Karpas-422 (cell line): ENCODE measurements at regions not wholly inside any gene's neighbourhood (a gene's known extent, or its start where the extent isn't known, plus 50 kb on each side); places are given as distances from the start of the nearest gene placed in this dataset.
"Not testable (repeated sequence)": the region's sequence is repeated elsewhere in the genome, so short reads cannot be mapped to it uniquely, and the experiment has no call there.

Source experiments
- DNase-seq: peaks from one replicate; pipeline ENCODE4 v3.0.0-alpha.2; 2015
- H2AFZ ChIP-seq: fragments of 200-600 bp; sonication (generic); 2 replicates; pipeline ENCODE4 v1.6.1; 2014; ENCODE audit warnings: antibody characterized with exemption, low read length, mixed read lengths
- H3K27ac ChIP-seq: fragments of 200-600 bp; sonication (generic); 2 replicates; pipeline ENCODE4 v1.5.1; 2014; ENCODE audit warnings: mild to moderate bottlenecking, low read length, moderate library complexity
- H3K27me3 ChIP-seq: fragments of 200-600 bp; sonication (generic); 2 replicates; pipeline ENCODE4 v1.6.1; 2014; ENCODE audit warnings: low read length, mixed read lengths
- H3K36me3 ChIP-seq: fragments of 200-600 bp; sonication (generic); 2 replicates; pipeline ENCODE4 v1.6.1; 2014; ENCODE audit warnings: low read length, mixed read lengths; ENCODE audit not compliant: insufficient read depth
- H3K4me1 ChIP-seq: fragments of 200-600 bp; sonication (generic); 2 replicates; pipeline ENCODE4 v1.6.1; 2014; ENCODE audit warnings: mild to moderate bottlenecking, low read length, mixed read lengths
- H3K4me2 ChIP-seq: fragments of 200-600 bp; sonication (generic); 2 replicates; pipeline ENCODE4 v1.6.1; 2014; ENCODE audit warnings: low read length, low read depth, mild to moderate bottlenecking; ENCODE audit not compliant: poor library complexity, severe bottlenecking
- H3K4me3 ChIP-seq: fragments of 200-600 bp; sonication (generic); 2 replicates; pipeline ENCODE4 v1.5.1; 2014; ENCODE audit warnings: mild to moderate bottlenecking, antibody characterized with exemption, low read length, mixed read lengths
- H3K79me2 ChIP-seq: fragments of 200-600 bp; sonication (generic); 2 replicates; pipeline ENCODE4 v1.6.1; 2014; ENCODE audit warnings: mild to moderate bottlenecking, low read length, mixed read lengths
- H3K9ac ChIP-seq: fragments of 200-600 bp; sonication (generic); 2 replicates; pipeline ENCODE4 v1.6.0; 2014; ENCODE audit warnings: low read length
- H3K9me2 ChIP-seq: fragments of 200-600 bp; sonication (generic), shearing (Covaris generic); replicated peaks from 2 replicates; pipeline ENCODE4 v1.6.0; 2014; ENCODE audit warnings: mild to moderate bottlenecking, low read length, moderate library complexity; ENCODE audit not compliant: insufficient read depth
- H3K9me3 ChIP-seq: fragments of 300-700, 200-600 bp; sonication (generic); 2 replicates; pipeline ENCODE4 v1.6.1; 2014; ENCODE audit warnings: low read length, mixed read lengths
- H4K20me1 ChIP-seq: fragments of 200-600 bp; sonication (generic); 2 replicates; pipeline ENCODE4 v1.6.1; 2014; ENCODE audit warnings: mild to moderate bottlenecking, antibody characterized with exemption, low read length, low read depth; ENCODE audit not compliant: insufficient read depth

DNA sequence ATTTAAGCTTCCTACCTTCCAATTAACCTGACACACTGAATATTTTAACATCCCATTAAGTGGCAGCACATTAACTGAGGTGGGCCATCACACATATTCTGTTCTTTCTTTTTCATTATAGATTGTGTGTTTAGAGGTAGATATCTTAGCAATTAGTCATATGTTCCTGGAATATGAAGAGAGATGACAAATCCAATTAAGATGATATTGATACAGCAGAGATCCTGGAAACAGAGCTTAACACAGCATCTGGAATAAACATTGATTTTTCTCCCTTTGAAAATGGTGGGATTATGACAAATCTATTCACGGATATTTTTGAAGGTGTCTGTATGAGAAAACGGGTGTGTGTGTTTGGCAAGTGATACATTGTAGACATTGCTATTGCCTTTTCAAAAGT is 448.0 kb downstream of the CDH10 start:
- Histone ChIP-seq H4K20me1 (no peaks in the 10 kb centered on the region), H3K9me2 (no peaks in the 10 kb centered on the region), H3K79me2 (no peaks in the 10 kb centered on the region), H2AFZ (no peak overlapping the region), H3K36me3 (no peaks in the 10 kb centered on the region), H3K27me3 (no peaks in the 10 kb centered on the region), H3K4me2 (no peak overlapping the region), H3K9ac (no peak overlapping the region), H3K4me3 (no peak overlapping the region), H3K9me3 (peaks cover 8% of the 10 kb centered on the region; the same call in 1 of the 2 replicates), H3K4me1 (no peaks in the 10 kb centered on the region), H3K27ac (no peak overlapping the region)
- DNase-seq = no peak

DNA sequence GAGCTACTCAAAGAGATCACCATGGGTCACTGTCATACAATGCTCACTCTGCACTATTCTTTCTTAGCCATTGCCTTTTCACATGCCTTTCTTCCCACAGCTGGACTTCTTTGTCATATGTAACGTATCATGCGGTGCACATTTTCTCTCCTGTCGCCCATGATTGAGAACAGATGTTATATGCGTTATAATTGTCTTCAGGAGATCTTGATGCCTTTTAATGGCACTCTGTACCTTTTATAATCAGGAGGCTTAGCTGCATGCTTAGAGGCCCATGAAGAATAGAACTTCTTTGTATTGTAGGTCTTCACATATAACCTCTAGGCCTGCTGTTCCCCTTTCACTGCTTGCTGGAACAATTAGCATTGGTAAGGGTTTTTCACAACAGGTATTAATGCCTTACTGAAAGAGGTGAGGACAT is 436.1 kb downstream of the CDH10 start:
- Histone ChIP-seq H3K27me3 (no peaks in the 10 kb centered on the region), H3K27ac (no peak overlapping the region), H2AFZ (no peak overlapping the region), H3K4me2 (no peak overlapping the region), H3K9me2 (no peaks in the 10 kb centered on the region), H4K20me1 (no peaks in the 10 kb centered on the region), H3K79me2 (no peaks in the 10 kb centered on the region), H3K4me1 (no peaks in the 10 kb centered on the region), H3K4me3 (no peak overlapping the region), H3K9ac (no peak overlapping the region), H3K9me3 (peaks cover 20% of the 10 kb centered on the region), H3K36me3 (no peaks in the 10 kb centered on the region)
- no peak for DNase-seq

DNA sequence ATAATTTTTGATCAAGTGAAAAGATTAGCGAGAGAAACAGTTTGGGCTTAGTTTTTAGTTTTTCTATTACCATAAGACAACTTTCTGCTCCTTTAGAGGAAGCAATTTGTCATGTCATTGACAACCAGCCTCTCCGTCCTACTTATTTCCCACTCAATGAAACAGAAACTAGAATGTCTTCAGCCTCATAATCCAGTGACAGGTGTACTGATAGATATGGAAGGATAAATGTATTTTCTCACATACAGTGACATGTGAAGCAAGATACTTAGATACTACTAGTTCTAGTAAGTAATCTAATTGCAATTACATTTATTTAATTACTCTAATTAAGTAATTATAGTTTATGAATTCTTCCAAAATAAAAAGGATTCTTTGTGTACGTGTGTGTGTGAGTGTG is 429.7 kb downstream of the CDH10 start:
- no peaks in the 10 kb centered on the region for H3K36me3 ChIP-seq
- peaks cover 3% of the 10 kb centered on the region; the same call in 1 of the 2 replicates for H3K9me3 ChIP-seq
- no peak overlapping the region for H3K4me3 ChIP-seq
- H3K27ac ChIP-seq = no peak overlapping the region
- no peaks in the 10 kb centered on the region for H3K4me1 ChIP-seq
- H3K4me2 ChIP-seq = no peak overlapping the region
- H3K9me2 ChIP-seq = no peaks in the 10 kb centered on the region
- DNase-seq = no peak
- no peaks in the 10 kb centered on the region for H4K20me1 ChIP-seq
- no peak overlapping the region for H2AFZ ChIP-seq
- H3K9ac ChIP-seq = no peak overlapping the region
- H3K27me3 ChIP-seq = no peaks in the 10 kb centered on the region
- H3K79me2 ChIP-seq = no peaks in the 10 kb centered on the region

DNA sequence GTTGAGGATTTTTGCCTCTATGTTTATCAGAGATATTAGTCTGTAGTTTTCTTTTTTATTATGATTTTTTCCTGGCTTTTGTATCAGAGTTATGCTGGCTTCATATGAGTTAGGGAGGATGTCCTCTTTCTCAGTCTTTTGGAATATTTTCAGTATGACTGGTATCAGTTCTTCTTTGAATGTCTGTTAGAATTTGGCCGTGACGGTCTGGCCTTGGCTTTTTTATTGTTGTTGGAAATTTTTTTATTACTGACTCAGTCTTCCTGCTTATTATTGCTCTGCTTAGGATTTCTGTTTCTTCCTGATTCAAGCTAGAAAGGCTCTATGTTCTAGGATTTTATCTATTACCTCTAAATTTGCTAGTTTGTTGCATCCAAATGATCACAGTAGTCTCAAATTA is 421.9 kb downstream of the CDH10 start:
- H2AFZ ChIP-seq = no peak overlapping the region
- H3K27ac ChIP-seq = no peak overlapping the region

DNA sequence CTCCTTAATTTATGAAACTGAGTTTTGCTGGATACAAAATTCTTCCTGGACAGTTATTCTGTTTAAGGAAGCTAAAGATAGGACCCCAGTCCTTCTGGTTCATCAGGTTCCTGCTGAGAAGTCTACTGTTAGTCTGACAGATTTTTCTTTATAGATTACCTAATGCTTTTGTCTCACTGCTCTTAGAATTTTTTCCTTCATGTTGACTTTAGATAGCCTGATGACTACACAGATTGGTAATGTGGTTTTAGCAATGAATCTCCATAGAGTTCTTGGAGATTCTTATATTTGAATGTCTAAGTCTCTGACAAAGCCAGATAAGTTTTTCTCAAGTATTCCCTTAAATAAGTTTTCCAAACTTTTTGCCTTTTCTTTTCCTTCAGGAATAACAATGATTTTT is 419.7 kb downstream of the CDH10 start:
- Histone ChIP-seq H4K20me1 (no peaks in the 10 kb centered on the region), H2AFZ (no peak overlapping the region), H3K27me3 (no peaks in the 10 kb centered on the region), H3K4me3 (no peak overlapping the region), H3K4me2 (no peak overlapping the region), H3K27ac (no peak overlapping the region), H3K36me3 (no peaks in the 10 kb centered on the region), H3K4me1 (no peaks in the 10 kb centered on the region), H3K9me2 (no peaks in the 10 kb centered on the region), H3K9ac (no peak overlapping the region), H3K79me2 (no peaks in the 10 kb centered on the region), H3K9me3 (peaks cover 4% of the 10 kb centered on the region; the same call in 1 of the 2 replicates)
- DNase-seq = no peak

More for the DNA sequence above, 421.9 kb downstream of the CDH10 start:
- H3K9ac ChIP-seq = no peak overlapping the region
- H3K9me3 ChIP-seq = peaks cover 4% of the 10 kb centered on the region; the same call in 1 of the 2 replicates
- no peaks in the 10 kb centered on the region for H3K9me2 ChIP-seq
- no peak for DNase-seq
- no peak overlapping the region for H3K4me2 ChIP-seq
- H4K20me1 ChIP-seq = no peaks in the 10 kb centered on the region
- no peak overlapping the region for H3K4me3 ChIP-seq
- H3K36me3 ChIP-seq = no peaks in the 10 kb centered on the region
- H3K4me1 ChIP-seq = no peaks in the 10 kb centered on the region
- no peaks in the 10 kb centered on the region for H3K79me2 ChIP-seq
- no peaks in the 10 kb centered on the region for H3K27me3 ChIP-seq

DNA sequence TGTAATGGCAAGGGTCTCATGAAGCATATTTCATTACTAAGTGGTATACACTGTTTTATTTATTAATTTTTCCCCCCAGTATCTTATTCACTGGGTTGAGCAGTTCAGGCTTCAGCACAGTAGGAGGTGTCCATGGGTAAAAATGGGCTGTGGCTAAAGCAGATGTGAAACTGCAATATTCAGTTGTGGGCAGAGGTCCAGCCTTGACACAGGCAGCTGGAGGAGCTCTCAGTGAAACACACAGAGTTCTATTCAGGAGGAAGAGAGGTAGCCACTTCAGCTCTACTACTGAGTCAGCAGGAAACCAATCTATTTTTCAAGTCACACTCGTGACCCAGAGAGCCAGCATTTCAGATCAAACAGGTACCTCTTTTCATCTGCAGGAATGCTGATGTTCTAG is 418.3 kb downstream of the CDH10 start:
- no peak overlapping the region for H2AFZ ChIP-seq
- no peaks in the 10 kb centered on the region for H3K36me3 ChIP-seq
- H3K27me3 ChIP-seq = no peaks in the 10 kb centered on the region
- peaks cover 4% of the 10 kb centered on the region; the same call in 1 of the 2 replicates for H3K9me3 ChIP-seq
- H3K4me2 ChIP-seq = no peak overlapping the region
- no peak overlapping the region for H3K27ac ChIP-seq
- H3K4me1 ChIP-seq = no peaks in the 10 kb centered on the region
- H4K20me1 ChIP-seq = no peaks in the 10 kb centered on the region
- no peaks in the 10 kb centered on the region for H3K79me2 ChIP-seq
- no peak for DNase-seq
- no peak overlapping the region for H3K4me3 ChIP-seq
- H3K9me2 ChIP-seq = no peaks in the 10 kb centered on the region
- no peak overlapping the region for H3K9ac ChIP-seq

DNA sequence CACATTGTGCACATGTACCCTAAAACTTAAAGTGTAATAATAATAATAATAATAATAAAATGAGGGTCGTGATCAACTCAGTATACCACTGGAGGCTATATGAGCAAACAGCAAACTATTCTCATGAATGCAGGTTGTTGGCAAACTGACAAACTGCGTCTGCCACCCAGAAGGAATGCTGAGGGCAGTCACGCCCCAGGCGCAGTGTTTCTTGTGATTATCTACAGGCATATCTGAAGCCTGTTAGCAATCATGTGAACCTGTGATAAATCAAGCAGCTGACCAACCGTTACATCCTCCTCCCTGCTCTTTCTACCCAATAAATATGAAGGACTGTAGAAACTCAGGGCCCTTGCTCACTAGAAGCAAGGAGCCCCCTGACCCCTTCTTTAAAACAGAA is 416.9 kb downstream of the CDH10 start:
- DNase-seq, H3K9me2 ChIP-seq, H3K9me3 ChIP-seq, H3K27ac ChIP-seq, H3K79me2 ChIP-seq, H3K9ac ChIP-seq, H3K36me3 ChIP-seq, H3K27me3 ChIP-seq, H4K20me1 ChIP-seq, H3K4me2 ChIP-seq, H2AFZ ChIP-seq, H3K4me3 ChIP-seq, H3K4me1 ChIP-seq: not testable (repeated sequence)

DNA sequence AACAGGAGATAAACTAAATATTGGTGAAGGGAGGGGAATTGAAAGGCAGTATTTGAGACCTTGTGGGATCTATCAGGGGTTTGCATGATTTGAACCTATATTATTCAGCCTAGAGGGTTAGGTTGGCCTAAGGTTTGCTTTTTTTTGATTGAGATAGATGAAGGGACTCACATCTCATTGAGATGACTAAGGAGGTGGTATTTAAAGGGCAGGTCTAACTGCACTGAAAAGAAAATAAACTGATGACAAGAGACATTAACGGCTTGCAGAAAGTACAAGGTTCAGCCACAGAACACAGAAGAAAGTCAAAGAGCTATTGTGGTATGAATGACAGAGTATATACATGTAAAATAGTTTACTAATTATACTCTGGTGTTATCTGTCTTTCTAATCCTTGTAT is 412.7 kb downstream of the CDH10 start:
- DNase-seq = no peak
- Histone ChIP-seq H3K36me3 (no peaks in the 10 kb centered on the region), H3K27me3 (no peaks in the 10 kb centered on the region), H3K4me1 (no peaks in the 10 kb centered on the region), H4K20me1 (no peaks in the 10 kb centered on the region), H3K9me2 (no peaks in the 10 kb centered on the region), H3K27ac (no peak overlapping the region), H3K79me2 (no peaks in the 10 kb centered on the region), H2AFZ (no peak overlapping the region), H3K9me3 (no peaks in the 10 kb centered on the region), H3K4me3 (no peak overlapping the region), H3K4me2 (no peak overlapping the region), H3K9ac (no peak overlapping the region)

DNA sequence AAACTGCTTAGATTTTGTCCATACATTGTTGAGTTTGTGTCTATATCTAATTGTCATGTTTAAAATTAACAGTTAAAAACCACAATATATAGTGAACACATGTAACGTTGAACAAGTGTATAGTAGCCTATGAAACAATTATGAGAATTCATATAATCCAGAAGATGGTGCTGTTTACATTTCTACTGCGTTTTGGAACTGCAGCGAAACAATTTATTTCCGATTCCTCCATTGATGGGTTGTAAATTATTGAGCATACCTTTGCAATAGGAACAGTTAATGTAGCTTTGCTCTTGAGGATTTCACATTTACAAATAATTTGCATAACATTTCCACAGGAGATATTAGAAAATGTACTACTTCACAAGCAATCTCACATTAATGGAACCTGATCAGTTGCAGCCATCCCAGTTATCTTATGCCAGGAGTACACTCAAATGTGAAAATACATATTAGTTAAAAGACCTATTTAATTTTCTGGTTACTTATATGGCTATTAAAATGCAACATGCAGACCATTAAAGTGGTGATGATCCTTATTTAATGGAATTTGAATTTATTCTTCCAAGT is 411.8 kb downstream of the CDH10 start:
- no peak for DNase-seq
- Histone ChIP-seq H3K4me2 (no peak overlapping the region), H3K27ac (no peak overlapping the region), H3K79me2 (no peaks in the 10 kb centered on the region), H3K27me3 (no peaks in the 10 kb centered on the region), H3K9ac (no peak overlapping the region), H3K4me1 (no peaks in the 10 kb centered on the region), H3K9me2 (no peaks in the 10 kb centered on the region), H2AFZ (no peak overlapping the region), H3K9me3 (no peaks in the 10 kb centered on the region), H3K36me3 (no peaks in the 10 kb centered on the region), H3K4me3 (no peak overlapping the region), H4K20me1 (no peaks in the 10 kb centered on the region)
